ENCODE measurements at regions not wholly inside any gene's neighbourhood (a gene's known extent, or its start where the extent isn't known, plus 50 kb on each side); places are given as distances from the start of the nearest gene placed in this dataset.

DNA sequence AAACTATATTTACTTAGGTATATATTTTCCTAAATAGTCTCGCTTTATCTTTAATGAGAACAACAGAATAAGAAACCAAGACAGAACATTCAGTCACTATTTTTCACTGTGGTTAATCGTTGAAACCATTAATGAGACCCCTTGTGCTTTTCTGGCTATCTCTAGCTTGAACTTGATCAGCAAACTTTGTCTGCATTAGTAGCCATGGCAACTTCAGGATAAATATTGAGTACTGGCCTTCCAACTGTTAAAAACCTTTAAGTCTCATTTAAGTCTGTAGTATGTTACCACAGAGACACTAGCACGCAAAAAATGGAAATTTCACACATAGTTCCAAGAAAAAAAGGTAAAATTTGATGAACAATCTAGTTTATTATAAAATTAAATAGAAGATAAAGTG lies 946.0 kb downstream of the SLITRK5 start:
- no peaks in the 10 kb centered on the region for H4K20me1 ChIP-seq (ENCODE audit: insufficient read depth)
- CTCF ChIA-PET, result no interaction called here

DNA sequence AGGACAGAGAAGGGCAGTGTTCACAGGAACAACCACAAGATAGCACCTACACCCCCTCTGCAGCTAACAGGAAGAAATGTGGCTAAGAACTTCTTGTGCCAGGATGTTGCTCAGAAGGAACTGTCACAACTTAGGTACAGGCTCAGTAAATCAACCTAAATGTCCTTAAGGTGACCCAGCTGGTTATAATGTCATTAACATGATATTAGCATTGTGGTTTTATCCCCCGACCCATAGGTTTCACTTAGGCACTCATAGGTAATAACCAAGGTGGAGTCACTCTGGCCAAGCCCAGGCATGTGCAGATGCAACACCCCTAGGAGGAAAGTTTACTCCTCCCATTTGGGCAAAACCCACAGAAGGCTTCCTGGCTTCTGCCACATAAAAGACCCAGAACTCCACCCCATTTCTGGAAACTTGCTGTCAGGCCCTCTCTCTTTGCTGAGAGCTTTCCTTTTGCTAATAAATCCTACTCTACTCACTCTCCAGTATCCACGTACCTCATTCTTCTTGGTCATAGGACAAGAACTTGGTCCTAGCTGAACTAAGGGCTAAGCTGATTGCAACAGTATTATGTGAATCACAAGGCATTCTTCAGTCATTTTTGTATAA lies 951.3 kb downstream of the SLITRK5 start:
- H3K4me3 ChIP-seq, result no peak overlapping the region
- no peaks in the 10 kb centered on the region for H3K4me1 ChIP-seq (replicated peaks; ENCODE audit: insufficient read depth)
- H3K9me2 ChIP-seq (ENCODE audit: insufficient read depth), result 0 out of 2 replicates have a peak, but pooled peaks cover 6% of the 10 kb centered on the region
- H3K4me2 ChIP-seq, result no peak overlapping the region
- intact Hi-C loops (cut with micrococcal nuclease; ENCODE audit: unreplicated experiment), result no loop called here
- H3K27ac ChIP-seq, result no peak overlapping the region
- no peaks in the 10 kb centered on the region for H3F3A ChIP-seq (ENCODE audit: insufficient read depth, low read depth)
- H3K9me3 ChIP-seq (ENCODE audit: insufficient read depth, low read depth), result no peaks in the 10 kb centered on the region
- no peaks in the 10 kb centered on the region for H3K36me3 ChIP-seq (ENCODE audit: low read depth)
- POLR2A ChIA-PET (ENCODE audit: unreplicated experiment), result no interaction called here
- no peaks in the 10 kb centered on the region for H3K79me2 ChIP-seq (ENCODE audit: low read depth)
- no peak overlapping the region for H2AFZ ChIP-seq
- H3K27me3 ChIP-seq (ENCODE audit: insufficient read depth, low read depth), result no peaks in the 10 kb centered on the region
- no peak for DNase-seq
- CTCF ChIA-PET, result no interaction called here
- no peaks in the 10 kb centered on the region for H4K20me1 ChIP-seq (ENCODE audit: insufficient read depth)
- TF ChIP-seq EZH2 (IDR thresholded peaks at IDR 0.05; ENCODE audit: low read depth) (no peak), CTCF (conservative IDR thresholded peaks at IDR 0.05) (no peak)
- BruUV-seq (replicated peaks), result no TSS peak

More for the DNA sequence above, 946.0 kb downstream of the SLITRK5 start:
- Histone ChIP-seq H3F3A (ENCODE audit: insufficient read depth, low read depth) (no peaks in the 10 kb centered on the region), H2AFZ (no peak overlapping the region), H3K4me2 (no peak overlapping the region), H3K9me2 (ENCODE audit: insufficient read depth) (no peaks in the 10 kb centered on the region), H3K9me3 (ENCODE audit: insufficient read depth, low read depth) (no peaks in the 10 kb centered on the region), H3K79me2 (ENCODE audit: low read depth) (no peaks in the 10 kb centered on the region), H3K4me3 (no peak overlapping the region), H3K36me3 (ENCODE audit: low read depth) (no peaks in the 10 kb centered on the region), H3K27me3 (ENCODE audit: insufficient read depth, low read depth) (no peaks in the 10 kb centered on the region), H3K27ac (no peak overlapping the region), H3K4me1 (replicated peaks; ENCODE audit: insufficient read depth) (no peaks in the 10 kb centered on the region)
- POLR2A ChIA-PET (ENCODE audit: unreplicated experiment), result no interaction called here
- TF ChIP-seq CTCF (conservative IDR thresholded peaks at IDR 0.05), result no peak
- TF ChIP-seq EZH2 (IDR thresholded peaks at IDR 0.05; ENCODE audit: low read depth), result no peak
- BruUV-seq (replicated peaks), result no TSS peak
- intact Hi-C loops (cut with micrococcal nuclease; ENCODE audit: unreplicated experiment), result no loop called here
- DNase-seq, result no peak

GRCh38 chr13:88623150-88623549 lies 952.0 kb downstream of the SLITRK5 start:
- no peak overlapping the region for H3K4me2 ChIP-seq
- ChIA-PET CTCF (no interaction called here), POLR2A (ENCODE audit: unreplicated experiment) (no interaction called here)
- no peaks in the 10 kb centered on the region for H3K4me1 ChIP-seq (replicated peaks; ENCODE audit: insufficient read depth)
- H3K79me2 ChIP-seq (ENCODE audit: low read depth), result no peaks in the 10 kb centered on the region
- no TSS peak for BruUV-seq (replicated peaks)
- DNase-seq, result no peak
- no peak overlapping the region for H3K27ac ChIP-seq
- no peaks in the 10 kb centered on the region for H3K9me3 ChIP-seq (ENCODE audit: insufficient read depth, low read depth)
- no peak for TF ChIP-seq CTCF (conservative IDR thresholded peaks at IDR 0.05)
- no peak for TF ChIP-seq EZH2 (IDR thresholded peaks at IDR 0.05; ENCODE audit: low read depth)
- H3K27me3 ChIP-seq (ENCODE audit: insufficient read depth, low read depth), result no peaks in the 10 kb centered on the region
- intact Hi-C loops (cut with micrococcal nuclease; ENCODE audit: unreplicated experiment), result no loop called here
- no peak overlapping the region for H2AFZ ChIP-seq
- no peaks in the 10 kb centered on the region for H3F3A ChIP-seq (ENCODE audit: insufficient read depth, low read depth)
- H3K36me3 ChIP-seq (ENCODE audit: low read depth), result no peaks in the 10 kb centered on the region
- H4K20me1 ChIP-seq (ENCODE audit: insufficient read depth), result no peaks in the 10 kb centered on the region
- 0 out of 2 replicates have a peak, but pooled peaks cover 6% of the 10 kb centered on the region for H3K9me2 ChIP-seq (ENCODE audit: insufficient read depth)
- no peak overlapping the region for H3K4me3 ChIP-seq
